ENCODE measurements at regions not wholly inside any gene's neighbourhood (a gene's known extent, or its start where the extent isn't known, plus 50 kb on each side); places are given as distances from the start of the nearest gene placed in this dataset.
"Not testable (repeated sequence)": the region's sequence is repeated elsewhere in the genome, so short reads cannot be mapped to it uniquely, and the experiment has no call there.

GRCh38 chr5:112511920-112512319, 92.8 kb upstream of the EPB41L4A start:
- H3K4me3 ChIP-seq = no peak overlapping the region
- no peak overlapping the region for H3K9ac ChIP-seq
- no peak overlapping the region for H3K4me2 ChIP-seq
- no peaks in the 10 kb centered on the region for H4K20me1 ChIP-seq
- H3K27ac ChIP-seq = no peak overlapping the region
- no peak for TF ChIP-seq Cebpa-rat (IDR thresholded peaks at IDR 0.05)
- H3K36me3 ChIP-seq = no peaks in the 10 kb centered on the region
- peaks cover 9 to 14% (median 12%) of the 10 kb centered on the region in 11 experiments; a peak in 20 of 22 replicates for H3K9me3 ChIP-seq (replicated peaks in 1 of 11)
- H3K4me1 ChIP-seq = no peaks in the 10 kb centered on the region
- no peaks in the 10 kb centered on the region for H3K27me3 ChIP-seq

GRCh38 chr5:112512901-112513300, 93.8 kb upstream of the EPB41L4A start:
- Histone ChIP-seq H4K20me1 (no peaks in the 10 kb centered on the region), H3K4me3 (no peak overlapping the region), H3K27me3 (no peaks in the 10 kb centered on the region), H3K36me3 (no peaks in the 10 kb centered on the region), H3K9me3 (replicated peaks in 1 of 11) (peaks cover 9 to 14% (median 12%) of the 10 kb centered on the region in 11 experiments; a peak in 20 of 22 replicates), H3K4me2 (no peak overlapping the region), H3K27ac (no peak overlapping the region), H3K4me1 (no peaks in the 10 kb centered on the region), H3K9ac (no peak overlapping the region)
- TF ChIP-seq Cebpa-rat (IDR thresholded peaks at IDR 0.05) = no peak

GRCh38 chr5:112514111-112514510, 95.0 kb upstream of the EPB41L4A start:
- no peak overlapping the region for H3K27ac ChIP-seq
- no peaks in the 10 kb centered on the region for H3K27me3 ChIP-seq
- no peaks in the 10 kb centered on the region for H4K20me1 ChIP-seq
- H3K9me3 ChIP-seq (replicated peaks in 1 of 11) = peaks cover 10 to 14% (median 12%) of the 10 kb centered on the region in 11 experiments; a peak in 20 of 22 replicates
- H3K9ac ChIP-seq = no peak overlapping the region
- H3K4me1 ChIP-seq = no peaks in the 10 kb centered on the region
- no peak for TF ChIP-seq Cebpa-rat (IDR thresholded peaks at IDR 0.05)
- H3K4me3 ChIP-seq = no peak overlapping the region
- no peaks in the 10 kb centered on the region for H3K36me3 ChIP-seq
- H3K4me2 ChIP-seq = no peak overlapping the region

GRCh38 chr5:112520474-112520873, 101.4 kb upstream of the EPB41L4A start:
- Histone ChIP-seq H3K4me2 (peak overlapping the region in 6 of 11 experiments; percentile 27 to 59 (median 36); a peak in 8 of 22 replicates), H3K27ac (peak overlapping the region in 4 of 11 experiments; percentile 32 to 60 (median 52); a peak in 8 of 22 replicates), H3K4me1 (peaks cover 0 to 48% (median 9%) of the 10 kb centered on the region in 10 experiments; a peak in 11 of 20 replicates), H3K9me3 (replicated peaks in 1 of 11) (peaks cover 0 to 14% (median 7%) of the 10 kb centered on the region in 11 experiments; a peak in 9 of 22 replicates)
- not testable (repeated sequence) for H3K4me3 ChIP-seq, H3K9ac ChIP-seq, H4K20me1 ChIP-seq, H3K36me3 ChIP-seq, H3K27me3 ChIP-seq

GRCh38 chr5:112522891-112523673, 104.0 kb upstream of the EPB41L4A start:
- H4K20me1 ChIP-seq, H3K36me3 ChIP-seq, H3K27me3 ChIP-seq, H3K4me3 ChIP-seq, H3K9ac ChIP-seq: not testable (repeated sequence)
- H3K27ac ChIP-seq = peak overlapping the region in 2 of 11 experiments; percentile 22 to 46; a peak in 3 of 22 replicates
- peaks cover 0 to 16% (median 10%) of the 10 kb centered on the region in 11 experiments; a peak in 8 of 22 replicates for H3K9me3 ChIP-seq (replicated peaks in 1 of 11)
- peaks cover 0 to 48% (median 9%) of the 10 kb centered on the region in 10 experiments; a peak in 11 of 20 replicates for H3K4me1 ChIP-seq
- peak overlapping the region in 5 of 11 experiments; percentile 30 to 75 (median 64); a peak in 9 of 22 replicates for H3K4me2 ChIP-seq

GRCh38 chr5:112523674-112524263, 104.7 kb upstream of the EPB41L4A start:
- H3K4me2 ChIP-seq = peak overlapping the region in 5 of 11 experiments; percentile 30 to 75 (median 64); a peak in 9 of 22 replicates
- peaks cover 0 to 48% (median 9%) of the 10 kb centered on the region in 10 experiments; a peak in 11 of 20 replicates for H3K4me1 ChIP-seq
- not testable (repeated sequence) for H3K36me3 ChIP-seq, H3K9ac ChIP-seq, H4K20me1 ChIP-seq, H3K27me3 ChIP-seq, H3K4me3 ChIP-seq
- peak overlapping the region in 2 of 11 experiments; percentile 35 to 46; a peak in 3 of 22 replicates for H3K27ac ChIP-seq
- H3K9me3 ChIP-seq (replicated peaks in 1 of 11) = peaks cover 0 to 16% (median 10%) of the 10 kb centered on the region in 11 experiments; a peak in 8 of 22 replicates

GRCh38 chr5:112525217-112525616, 106.1 kb upstream of the EPB41L4A start:
- no peaks in the 10 kb centered on the region for H4K20me1 ChIP-seq
- no peak overlapping the region for H3K4me3 ChIP-seq
- H3K4me1 ChIP-seq = peaks cover 0 to 42% (median 9%) of the 10 kb centered on the region in 10 experiments; a peak in 11 of 20 replicates
- H3K27ac ChIP-seq = no peak overlapping the region; a peak in 1 of 22 replicates
- H3K36me3 ChIP-seq = no peaks in the 10 kb centered on the region
- TF ChIP-seq Cebpa-rat (IDR thresholded peaks at IDR 0.05) = no peak
- H3K9ac ChIP-seq = no peak overlapping the region
- no peaks in the 10 kb centered on the region for H3K27me3 ChIP-seq
- H3K4me2 ChIP-seq = no peak overlapping the region
- peaks cover 0 to 16% (median 3%) of the 10 kb centered on the region in 11 experiments; a peak in 7 of 22 replicates for H3K9me3 ChIP-seq (replicated peaks in 1 of 11)

- H4K20me1 ChIP-seq = no peaks in the 10 kb centered on the region
- no peak overlapping the region for H3K4me3 ChIP-seq
- no peak overlapping the region for H3K27ac ChIP-seq
- no peak overlapping the region for H3K9ac ChIP-seq
- H3K9me3 ChIP-seq (replicated peaks in 1 of 11) = peaks cover 0 to 16% (median 3%) of the 10 kb centered on the region in 11 experiments; a peak in 7 of 22 replicates
- peaks cover 7 to 29% (median 17%) of the 10 kb centered on the region in 10 experiments for H3K4me1 ChIP-seq
- H3K36me3 ChIP-seq = no peaks in the 10 kb centered on the region
- TF ChIP-seq Cebpa-rat (IDR thresholded peaks at IDR 0.05) = no peak
- no peak overlapping the region for H3K4me2 ChIP-seq
- H3K27me3 ChIP-seq = no peaks in the 10 kb centered on the region
Measured at GRCh38 chr5:112528928-112529327, 109.9 kb upstream of the EPB41L4A start.

- Histone ChIP-seq H3K36me3 (no peaks in the 10 kb centered on the region), H3K4me2 (no peak overlapping the region), H3K27ac (no peak overlapping the region), H4K20me1 (no peaks in the 10 kb centered on the region), H3K27me3 (no peaks in the 10 kb centered on the region), H3K9me3 (replicated peaks in 1 of 11) (peaks cover 0 to 16% (median 3%) of the 10 kb centered on the region in 11 experiments; a peak in 7 of 22 replicates), H3K4me1 (peaks cover 7 to 23% (median 14%) of the 10 kb centered on the region in 10 experiments), H3K9ac (no peak overlapping the region), H3K4me3 (no peak overlapping the region)
- TF ChIP-seq Cebpa-rat (IDR thresholded peaks at IDR 0.05) = no peak
Measured at GRCh38 chr5:112529525-112529924, 110.4 kb upstream of the EPB41L4A start.

All from BLaER1 treated with 17β-estradiol and CSF1 and Interleukin-3, amounts not matched to agents 10 nM and 100 nM (cell line).